Osteoblast (primary cell): ENCODE measurements at regions not wholly inside any gene's neighbourhood (a gene's known extent, or its start where the extent isn't known, plus 50 kb on each side); places are given as distances from the start of the nearest gene placed in this dataset.
A peak's percentile ranks its signal among the peaks of the same experiment; 100 is the strongest.

ENCODE experiments used
- DNase-seq: peaks from one replicate; pipeline ENCODE4 v3.0.0; 2011; ENCODE audit warnings: low spot score, mixed read lengths; ENCODE audit not compliant: insufficient read length; ENCODE audit errors: missing footprints
- H2AFZ ChIP-seq: 2 replicates; pipeline ENCODE4 v1.6.0; 2011; ENCODE audit warnings: mild to moderate bottlenecking, low read length
- H3K27ac ChIP-seq: 2 replicates; pipeline ENCODE4 v1.5.1; 2011; ENCODE audit warnings: mild to moderate bottlenecking, low read depth, low read length, moderate library complexity
- H3K27me3 ChIP-seq: 2 replicates; pipeline ENCODE4 v1.6.0; 2012; ENCODE audit warnings: mild to moderate bottlenecking, control low read depth, inconsistent platforms, low read length, moderate library complexity; ENCODE audit not compliant: insufficient read depth
- H3K36me3 ChIP-seq: 2 replicates; pipeline ENCODE4 v1.5.1; 2011; ENCODE audit warnings: mild to moderate bottlenecking, low read length, control low read depth, moderate library complexity; ENCODE audit not compliant: insufficient read depth
- H3K4me1 ChIP-seq: 2 replicates; pipeline ENCODE4 v1.5.1; 2011; ENCODE audit warnings: mild to moderate bottlenecking, low read length, control low read depth, moderate library complexity; ENCODE audit not compliant: insufficient read depth
- H3K4me2 ChIP-seq: 2 replicates; pipeline ENCODE4 v1.6.0; 2011; ENCODE audit warnings: mild to moderate bottlenecking, low read length; ENCODE audit not compliant: insufficient read depth
- H3K4me3 ChIP-seq: fragments of 200-600 bp; sonication (generic); 3 replicates; pipeline ENCODE4 v1.5.1; 2012; ENCODE audit warnings: mild to moderate bottlenecking, low read length, inconsistent platforms; ENCODE audit not compliant: insufficient read depth
- H3K79me2 ChIP-seq: 2 replicates; pipeline ENCODE4 v1.6.0; 2012; ENCODE audit warnings: mild to moderate bottlenecking, low read length, control low read depth, inconsistent platforms; ENCODE audit not compliant: insufficient read depth
- H3K9me3 ChIP-seq: 2 replicates; pipeline ENCODE4 v1.5.1; 2011; ENCODE audit warnings: low read depth, low read length, control low read depth
- H4K20me1 ChIP-seq: 2 replicates; pipeline ENCODE4 v1.6.0; 2012; ENCODE audit warnings: mild to moderate bottlenecking, low read length, control low read depth; ENCODE audit not compliant: insufficient read depth
- CTCF ChIP-seq: IDR thresholded peaks from 2 replicates; pipeline ENCODE4 v1.5.1; 2011; ENCODE audit warnings: mild to moderate bottlenecking, low read depth, low read length, moderate library complexity; ENCODE audit errors: extremely low read depth

GRCh38 chr21:34311561-34312330, 52.1 kb upstream of the KCNE2 start:
- no peak overlapping the region for H3K4me2 ChIP-seq
- no peak overlapping the region for H2AFZ ChIP-seq
- H3K27ac ChIP-seq: no peak overlapping the region
- no peaks in the 10 kb centered on the region for H3K4me1 ChIP-seq
- no peaks in the 10 kb centered on the region for H3K79me2 ChIP-seq
- DNase-seq: no peak
- peaks cover 3% of the 10 kb centered on the region for H3K27me3 ChIP-seq
- H4K20me1 ChIP-seq: no peaks in the 10 kb centered on the region
- H3K4me3 ChIP-seq: no peak overlapping the region
- no peaks in the 10 kb centered on the region for H3K9me3 ChIP-seq
- no peak for TF ChIP-seq CTCF
- H3K36me3 ChIP-seq: no peaks in the 10 kb centered on the region

- Histone ChIP-seq H3K4me3 (no peak overlapping the region), H4K20me1 (no peaks in the 10 kb centered on the region), H3K9me3 (no peaks in the 10 kb centered on the region), H3K79me2 (no peaks in the 10 kb centered on the region), H3K36me3 (no peaks in the 10 kb centered on the region), H3K4me1 (no peaks in the 10 kb centered on the region), H3K4me2 (no peak overlapping the region), H3K27ac (no peak overlapping the region), H3K27me3 (peaks cover 10% of the 10 kb centered on the region), H2AFZ (peak overlapping the region; percentile 1)
- peak; percentile 58 for DNase-seq
- no peak for TF ChIP-seq CTCF
These were observed 50.7 kb upstream of the KCNE2 start for GRCh38 chr21:34313116-34313515.
